NB4 (cell line): ENCODE measurements at regions not wholly inside any gene's neighbourhood (a gene's known extent, or its start where the extent isn't known, plus 50 kb on each side); places are given as distances from the start of the nearest gene placed in this dataset.

Experiments
- DNase-seq: peaks from one replicate; pipeline ENCODE4 v3.0.0; 2010; ENCODE audit warnings: low read depth
- H3K4me3 ChIP-seq: one replicate; pipeline ENCODE4 v1.5.1; 2011; ENCODE audit warnings: mild to moderate bottlenecking, low read depth, low read length, moderate library complexity
- MAX ChIP-seq: IDR thresholded peaks from 2 replicates; pipeline ENCODE4 v1.6.1; 2011; ENCODE audit warnings: low read depth, low read length
- MYC ChIP-seq: IDR thresholded peaks from 2 replicates; pipeline ENCODE4 v1.6.1; 2011; ENCODE audit warnings: low read depth, low read length
- POLR2A ChIP-seq: IDR thresholded peaks from 2 replicates; pipeline ENCODE4 v1.6.1; 2011; ENCODE audit warnings: mild to moderate bottlenecking; ENCODE audit not compliant: insufficient read length; ENCODE audit errors: extremely low read depth
- TF ChIP-seq, protein P1 (sequence below): IDR thresholded peaks from one replicate; pipeline ENCODE4 v1.5.1; 2012; ENCODE audit warnings: low read depth, low read length

DNA sequence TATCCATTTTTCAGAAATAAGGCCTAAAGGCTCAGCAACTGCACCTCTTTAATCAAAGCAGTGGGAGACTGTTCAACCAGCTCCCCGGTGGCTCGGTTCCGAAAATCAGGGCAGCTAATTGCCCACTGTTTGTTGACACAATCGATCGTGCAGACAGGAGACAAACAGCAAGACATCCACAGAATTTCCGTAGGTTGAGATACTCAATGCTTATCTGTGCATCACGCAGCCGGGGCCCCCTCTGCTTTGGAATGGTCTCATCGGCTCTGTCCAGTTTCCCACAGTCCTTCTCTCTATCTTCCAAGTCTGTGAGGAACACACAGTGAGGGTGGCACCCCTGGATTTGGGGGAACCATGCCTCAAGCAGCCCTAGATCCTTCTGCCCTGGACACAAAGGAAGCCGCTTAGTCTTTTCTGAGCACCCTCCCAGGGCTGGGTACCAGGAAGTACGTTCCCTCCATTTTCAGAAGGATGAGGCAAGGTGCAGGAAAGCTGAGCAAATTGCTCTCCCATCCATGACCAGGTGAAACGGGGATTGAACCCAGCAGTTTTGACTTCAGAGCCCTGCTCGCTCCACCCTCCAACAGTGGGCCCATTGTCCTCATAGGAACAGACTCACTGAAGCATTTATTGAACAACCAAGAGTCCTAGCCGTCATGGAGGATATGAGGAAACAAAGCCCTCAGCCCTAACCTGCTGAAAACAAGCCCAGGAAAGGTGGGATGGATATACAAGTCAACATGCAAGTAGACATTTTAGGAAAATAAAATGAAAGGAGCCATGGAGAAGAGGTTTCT, 70.7 kb downstream of the C16orf95 start:
- H3K4me3 ChIP-seq: no peak overlapping the region
- TF ChIP-seq MYC: no peak
- no peak for TF ChIP-seq MAX
- TF ChIP-seq, protein P1, sequence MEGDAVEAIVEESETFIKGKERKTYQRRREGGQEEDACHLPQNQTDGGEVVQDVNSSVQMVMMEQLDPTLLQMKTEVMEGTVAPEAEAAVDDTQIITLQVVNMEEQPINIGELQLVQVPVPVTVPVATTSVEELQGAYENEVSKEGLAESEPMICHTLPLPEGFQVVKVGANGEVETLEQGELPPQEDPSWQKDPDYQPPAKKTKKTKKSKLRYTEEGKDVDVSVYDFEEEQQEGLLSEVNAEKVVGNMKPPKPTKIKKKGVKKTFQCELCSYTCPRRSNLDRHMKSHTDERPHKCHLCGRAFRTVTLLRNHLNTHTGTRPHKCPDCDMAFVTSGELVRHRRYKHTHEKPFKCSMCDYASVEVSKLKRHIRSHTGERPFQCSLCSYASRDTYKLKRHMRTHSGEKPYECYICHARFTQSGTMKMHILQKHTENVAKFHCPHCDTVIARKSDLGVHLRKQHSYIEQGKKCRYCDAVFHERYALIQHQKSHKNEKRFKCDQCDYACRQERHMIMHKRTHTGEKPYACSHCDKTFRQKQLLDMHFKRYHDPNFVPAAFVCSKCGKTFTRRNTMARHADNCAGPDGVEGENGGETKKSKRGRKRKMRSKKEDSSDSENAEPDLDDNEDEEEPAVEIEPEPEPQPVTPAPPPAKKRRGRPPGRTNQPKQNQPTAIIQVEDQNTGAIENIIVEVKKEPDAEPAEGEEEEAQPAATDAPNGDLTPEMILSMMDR: no peak
- no peak for TF ChIP-seq POLR2A
- no peak for DNase-seq

GRCh38 chr16:87248714-87249113, 68.5 kb downstream of the C16orf95 start:
- no peak for DNase-seq
- TF ChIP-seq MYC (no peak), MAX (no peak), POLR2A (no peak)
- TF ChIP-seq, protein P1: no peak
- no peak overlapping the region for H3K4me3 ChIP-seq

GRCh38 chr16:87249425-87249824, 67.8 kb downstream of the C16orf95 start:
- no peak overlapping the region for H3K4me3 ChIP-seq
- DNase-seq: no peak
- TF ChIP-seq MAX (no peak), MYC (no peak), POLR2A (no peak)
- TF ChIP-seq, protein P1: no peak

- DNase-seq: no peak
- TF ChIP-seq MAX (no peak), POLR2A (no peak), MYC (no peak)
- TF ChIP-seq, protein P1: no peak
These were observed 66.7 kb downstream of the C16orf95 start for GRCh38 chr16:87250431-87250960.

GRCh38 chr16:87252269-87252970, 64.8 kb downstream of the C16orf95 start:
- TF ChIP-seq, protein P1: no peak
- no peak for TF ChIP-seq POLR2A
- TF ChIP-seq MAX: no peak
- no peak for TF ChIP-seq MYC
- DNase-seq: no peak
- no peak overlapping the region for H3K4me3 ChIP-seq

More at GRCh38 chr16:87250431-87250960, 66.7 kb downstream of the C16orf95 start:
- H3K4me3 ChIP-seq: no peak overlapping the region
